SK-N-SH (cell line): ENCODE measurements at regions not wholly inside any gene's neighbourhood (a gene's known extent, or its start where the extent isn't known, plus 50 kb on each side); places are given as distances from the start of the nearest gene placed in this dataset.

Experiments used
- CTCF ChIA-PET: fragments of 300-600, 350-600 bp; formaldehyde crosslinking; extraction: SDS; loops from one replicate; lab custom pipeline; 2021; lab: Yijun Ruan, JAX
- POLR2A ChIA-PET: fragments of 350-600 bp; sonication (Branson Sonifier 250); formaldehyde crosslinking; extraction: SDS; loops from one replicate; lab custom pipeline; 2020; ENCODE audit warnings: antibody characterized with exemption, inconsistent platforms; lab: Yijun Ruan, JAX
- DNase-seq: peaks from one replicate; pipeline ENCODE4 v3.0.0; 2012
- H2AFZ ChIP-seq: fragments of 200-600 bp; sonication (generic); 2 replicates; pipeline ENCODE4 v1.8.1; 2016; ENCODE audit warnings: antibody characterized with exemption, mild to moderate bottlenecking, low read depth
- H3F3A ChIP-seq: fragments of 200-600 bp; sonication (generic); replicated peaks from 2 replicates; pipeline ENCODE3; 2016; ENCODE audit warnings: antibody characterized with exemption, mild to moderate bottlenecking; ENCODE audit not compliant: insufficient read depth
- H3K27ac ChIP-seq, 2 experiments: fragments of 200-500 bp in 1 of 2; fragments of 200-600 bp in 1 of 2; sonication (Bioruptor generic) in 1 of 2; sonication (generic), shearing (Covaris generic) in 1 of 2; 2 replicates each; pipeline versions ENCODE4 v1.5.1 to v1.6.1; 2014 to 2016; ENCODE audit warnings: low read depth in 2 of 2, inconsistent platforms in 1 of 2, low read length in 1 of 2, mild to moderate bottlenecking in 1 of 2, mixed read lengths in 1 of 2
- H3K27me3 ChIP-seq: fragments of 200-600 bp; sonication (generic), shearing (Covaris generic); 2 replicates; pipeline ENCODE4 v1.6.1; 2016; ENCODE audit warnings: mixed run types; ENCODE audit not compliant: insufficient read depth
- H3K36me3 ChIP-seq, 2 experiments: fragments of 200-500 bp in 1 of 2; fragments of 200-600 bp in 1 of 2; sonication (Bioruptor generic) in 1 of 2; sonication (generic) in 1 of 2; replicated peaks in 1 of 2; 2 replicates each; pipeline versions ENCODE3 to v1.5.1; 2014 to 2016; ENCODE audit warnings: low read length in 1 of 2, mild to moderate bottlenecking in 1 of 2; ENCODE audit not compliant: insufficient read depth in 2 of 2, control insufficient read depth in 1 of 2
- H3K4me1 ChIP-seq, 2 experiments: fragments of 200-500 bp in 1 of 2; fragments of 200-600 bp in 1 of 2; sonication (Bioruptor generic) in 1 of 2; sonication (generic), shearing (Covaris generic) in 1 of 2; 2 replicates each; pipeline versions ENCODE4 v1.5.1 to v1.6.1; 2014 to 2016; ENCODE audit warnings: low read depth in 1 of 2, low read length in 1 of 2, mixed run types in 1 of 2; ENCODE audit not compliant: insufficient read depth in 2 of 2, control insufficient read depth in 1 of 2
- H3K4me2 ChIP-seq: fragments of 200-600 bp; sonication (generic), shearing (Covaris generic); 2 replicates; pipeline ENCODE4 v1.6.1; 2017; ENCODE audit warnings: mixed run types
- H3K4me3 ChIP-seq, 2 experiments: fragments of 200-500 bp in 1 of 2; fragments of 200-600 bp in 1 of 2; sonication (Bioruptor generic) in 1 of 2; sonication (generic), shearing (Covaris generic) in 1 of 2; 2 replicates each; pipeline versions ENCODE4 v1.5.1 to v1.8.1; 2014 to 2016; ENCODE audit warnings: low read depth in 2 of 2, inconsistent platforms in 1 of 2, low read length in 1 of 2, mild to moderate bottlenecking in 1 of 2, mixed read lengths in 1 of 2, moderate library complexity in 1 of 2
- H3K79me2 ChIP-seq: fragments of 200-600 bp; sonication (generic); 2 replicates; pipeline ENCODE4 v1.8.1; 2017; ENCODE audit warnings: mild to moderate bottlenecking; ENCODE audit not compliant: insufficient read depth
- H3K9ac ChIP-seq: fragments of 200-600 bp; sonication (generic); 2 replicates; pipeline ENCODE4 v1.6.1; 2017; ENCODE audit warnings: mixed run types
- H3K9me2 ChIP-seq: fragments of 200-600 bp; sonication (generic); 2 replicates; pipeline ENCODE4 v1.6.1; 2017; ENCODE audit warnings: mixed run types
- H3K9me3 ChIP-seq: fragments of 200-600 bp; sonication (generic); 2 replicates; pipeline ENCODE4 v1.6.1; 2017; ENCODE audit warnings: mixed run types, mild to moderate bottlenecking, moderate library complexity
- H4K20me1 ChIP-seq: fragments of 200-600 bp; sonication (generic); 2 replicates; pipeline ENCODE4 v1.6.1; 2017; ENCODE audit warnings: mild to moderate bottlenecking, mixed run types; ENCODE audit not compliant: insufficient read depth
- ELF1 ChIP-seq: IDR thresholded peaks from 2 replicates; pipeline ENCODE4 v1.4.0; 2012
- EZH2phosphoT487 ChIP-seq: fragments of 200-600 bp; sonication (generic); IDR thresholded peaks from 2 replicates; pipeline ENCODE4 v1.6.1; 2017; ENCODE audit warnings: low read depth, mixed run types, mild to moderate bottlenecking, antibody characterized with exemption, moderate library complexity, borderline replicate concordance
- FOXJ3 ChIP-seq: sonication (generic); formaldehyde crosslinking; IDR thresholded peaks from 2 replicates; pipeline ENCODE4 v1.5.1; 2020; ENCODE audit warnings: mild to moderate bottlenecking, missing genetic modification reagents
- FOXM1 ChIP-seq: IDR thresholded peaks from 2 replicates; pipeline ENCODE4 v1.4.0; 2012; ENCODE audit warnings: low read depth, mild to moderate bottlenecking
- GABPA ChIP-seq: IDR thresholded peaks from 2 replicates; pipeline ENCODE4 v1.4.0; 2012; ENCODE audit warnings: low read depth, mild to moderate bottlenecking
- MEF2A ChIP-seq: IDR thresholded peaks from 2 replicates; pipeline ENCODE4 v1.4.0; 2012; ENCODE audit warnings: low read depth, borderline replicate concordance
- NFIC ChIP-seq: IDR thresholded peaks from 2 replicates; pipeline ENCODE4 v1.4.0; 2012; ENCODE audit warnings: borderline replicate concordance
- RFX5 ChIP-seq: IDR thresholded peaks from 2 replicates; pipeline ENCODE4 v1.6.1; 2012; ENCODE audit warnings: mild to moderate bottlenecking, improper control_type of control experiment, low read length
- SIN3A ChIP-seq: IDR thresholded peaks from 2 replicates; pipeline ENCODE4 v1.6.1; 2012; ENCODE audit warnings: low read depth, mild to moderate bottlenecking, low read length, moderate library complexity, borderline replicate concordance
- SMC3 ChIP-seq: IDR thresholded peaks from 2 replicates; pipeline ENCODE4 v1.6.1; 2012; ENCODE audit warnings: low read depth, low read length, improper control_type of control experiment
- TAF1 ChIP-seq: IDR thresholded peaks from 2 replicates; pipeline ENCODE4 v1.6.1; 2012; ENCODE audit warnings: low read depth, mild to moderate bottlenecking, low read length, moderate library complexity, borderline replicate concordance
- TCF12 ChIP-seq: IDR thresholded peaks from 2 replicates; pipeline ENCODE4 v1.4.0; 2012
- TEAD4 ChIP-seq: IDR thresholded peaks from 2 replicates; pipeline ENCODE4 v1.4.0; 2012; ENCODE audit warnings: mild to moderate bottlenecking, borderline replicate concordance; ENCODE audit not compliant: insufficient read depth
- WGBS: methylation state at CpG from one replicate; pipeline ENCODE4 v1.1.6; 2017; ENCODE audit warnings: low lambda C conversion rate; 5-methylcytosine and 5-hydroxymethylcytosine counted together
- TF ChIP-seq, protein P1 (sequence below): IDR thresholded peaks from 2 replicates; pipeline ENCODE4; 2012
- TF ChIP-seq, protein P2 (sequence below): fragments of 150-350 bp; IDR thresholded peaks from 2 replicates; pipeline ENCODE4 v1.6.1; 2017; ENCODE audit warnings: antibody characterized with exemption, low read length, low read depth, borderline replicate concordance
- TF ChIP-seq, protein P3 (sequence below): fragments of 200-600 bp; sonication (generic); IDR thresholded peaks from 2 replicates; pipeline ENCODE4 v1.6.1; 2017; ENCODE audit warnings: antibody characterized with exemption, mild to moderate bottlenecking, moderate library complexity

DNA sequence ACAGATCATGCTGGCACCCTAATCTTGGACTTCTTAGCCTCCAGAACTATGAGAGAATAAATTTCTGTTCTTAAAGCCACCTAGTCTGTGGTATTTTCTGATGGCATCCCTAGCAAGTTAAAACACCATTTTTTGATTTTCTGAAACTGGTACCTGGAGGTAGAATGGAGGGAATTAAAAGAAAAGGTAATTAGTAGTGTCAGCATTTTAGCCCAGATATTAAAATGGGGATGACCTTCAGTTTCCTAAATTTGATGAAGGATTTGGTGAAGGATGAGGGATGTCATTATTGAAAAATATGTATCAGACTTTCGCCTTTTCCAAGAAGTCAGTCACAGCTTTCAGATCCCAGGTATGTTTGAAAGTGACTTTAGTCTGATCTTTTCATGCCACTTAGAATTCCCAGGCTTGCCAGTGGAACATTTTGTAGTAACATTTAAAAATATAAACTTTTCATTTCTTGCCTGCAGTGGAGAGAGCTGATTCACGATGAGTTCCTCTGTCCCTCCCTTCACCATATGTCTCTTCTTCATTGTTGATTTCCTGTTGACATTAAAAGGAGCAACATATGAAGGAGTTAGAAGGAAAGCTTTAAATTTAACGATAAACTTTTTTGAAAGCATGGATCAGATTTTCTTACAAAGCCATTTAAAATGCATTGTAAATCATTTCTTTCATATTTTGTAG is 169.4 kb downstream of the SLIT2 start:
- CTCF ChIA-PET = interaction anchor here (0.6 to 2.5 kb wide), 9 partner anchors 94 to 267 kb away, joined by 3 to 27 read pairs (median 4); no protein-coding TSS in a partner anchor
- Histone ChIP-seq H3K9me3 (no peaks in the 10 kb centered on the region), H3K4me3 (no peak overlapping the region), H3F3A (no peaks in the 10 kb centered on the region), H3K4me2 (no peak overlapping the region), H3K4me1 (peaks cover 0 to 20% of the 10 kb centered on the region in 2 experiments), H2AFZ (no peak overlapping the region), H3K9me2 (no peaks in the 10 kb centered on the region), H3K79me2 (peaks cover 14% of the 10 kb centered on the region), H3K27ac (no peak overlapping the region), H3K27me3 (no peaks in the 10 kb centered on the region), H3K9ac (no peak overlapping the region), H4K20me1 (peaks cover 5% of the 10 kb centered on the region; the same call in 1 of the 2 replicates), H3K36me3 (no peaks in the 10 kb centered on the region)
- TF ChIP-seq SMC3 (no peak), TEAD4 (no peak), MEF2A (no peak), NFIC (no peak), FOXJ3 (no peak), GABPA (no peak), EZH2phosphoT487 (no peak), FOXM1 (no peak), TAF1 (no peak), SIN3A (no peak), TCF12 (no peak), ELF1 (no peak)
- TF ChIP-seq, protein P1, sequence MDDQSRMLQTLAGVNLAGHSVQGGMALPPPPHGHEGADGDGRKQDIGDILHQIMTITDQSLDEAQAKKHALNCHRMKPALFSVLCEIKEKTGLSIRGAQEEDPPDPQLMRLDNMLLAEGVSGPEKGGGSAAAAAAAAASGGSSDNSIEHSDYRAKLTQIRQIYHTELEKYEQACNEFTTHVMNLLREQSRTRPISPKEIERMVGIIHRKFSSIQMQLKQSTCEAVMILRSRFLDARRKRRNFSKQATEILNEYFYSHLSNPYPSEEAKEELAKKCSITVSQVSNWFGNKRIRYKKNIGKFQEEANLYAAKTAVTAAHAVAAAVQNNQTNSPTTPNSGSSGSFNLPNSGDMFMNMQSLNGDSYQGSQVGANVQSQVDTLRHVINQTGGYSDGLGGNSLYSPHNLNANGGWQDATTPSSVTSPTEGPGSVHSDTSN = no peak
- TF ChIP-seq, protein P2, sequence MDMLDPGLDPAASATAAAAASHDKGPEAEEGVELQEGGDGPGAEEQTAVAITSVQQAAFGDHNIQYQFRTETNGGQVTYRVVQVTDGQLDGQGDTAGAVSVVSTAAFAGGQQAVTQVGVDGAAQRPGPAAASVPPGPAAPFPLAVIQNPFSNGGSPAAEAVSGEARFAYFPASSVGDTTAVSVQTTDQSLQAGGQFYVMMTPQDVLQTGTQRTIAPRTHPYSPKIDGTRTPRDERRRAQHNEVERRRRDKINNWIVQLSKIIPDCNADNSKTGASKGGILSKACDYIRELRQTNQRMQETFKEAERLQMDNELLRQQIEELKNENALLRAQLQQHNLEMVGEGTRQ = no peak
- no peak for DNase-seq
- POLR2A ChIA-PET = no interaction called here
- 80% methylated on average over 3 of the region's 3 CpGs for WGBS

DNA sequence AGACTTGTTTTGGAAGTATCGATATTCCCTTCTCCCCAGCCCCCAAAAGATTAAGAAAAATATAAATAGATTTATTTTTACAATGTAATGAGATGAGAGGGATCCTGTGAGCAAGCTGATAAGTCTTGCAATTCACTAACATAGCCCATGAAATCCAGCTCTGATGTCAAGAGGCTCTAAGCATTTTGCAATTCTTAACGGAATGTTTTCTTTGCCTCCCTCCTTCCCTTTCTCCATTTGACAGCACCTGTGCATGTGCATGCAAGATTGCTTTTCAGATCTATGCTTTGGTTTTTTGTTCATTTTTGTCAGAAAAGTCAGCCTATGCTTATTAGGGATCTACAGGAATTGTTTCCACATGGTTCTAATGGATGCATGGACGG is 169.9 kb downstream of the SLIT2 start:
- DNase-seq = no peak
- no peaks in the 10 kb centered on the region for H3F3A ChIP-seq
- no peak overlapping the region for H3K27ac ChIP-seq
- TF ChIP-seq, protein P3, sequence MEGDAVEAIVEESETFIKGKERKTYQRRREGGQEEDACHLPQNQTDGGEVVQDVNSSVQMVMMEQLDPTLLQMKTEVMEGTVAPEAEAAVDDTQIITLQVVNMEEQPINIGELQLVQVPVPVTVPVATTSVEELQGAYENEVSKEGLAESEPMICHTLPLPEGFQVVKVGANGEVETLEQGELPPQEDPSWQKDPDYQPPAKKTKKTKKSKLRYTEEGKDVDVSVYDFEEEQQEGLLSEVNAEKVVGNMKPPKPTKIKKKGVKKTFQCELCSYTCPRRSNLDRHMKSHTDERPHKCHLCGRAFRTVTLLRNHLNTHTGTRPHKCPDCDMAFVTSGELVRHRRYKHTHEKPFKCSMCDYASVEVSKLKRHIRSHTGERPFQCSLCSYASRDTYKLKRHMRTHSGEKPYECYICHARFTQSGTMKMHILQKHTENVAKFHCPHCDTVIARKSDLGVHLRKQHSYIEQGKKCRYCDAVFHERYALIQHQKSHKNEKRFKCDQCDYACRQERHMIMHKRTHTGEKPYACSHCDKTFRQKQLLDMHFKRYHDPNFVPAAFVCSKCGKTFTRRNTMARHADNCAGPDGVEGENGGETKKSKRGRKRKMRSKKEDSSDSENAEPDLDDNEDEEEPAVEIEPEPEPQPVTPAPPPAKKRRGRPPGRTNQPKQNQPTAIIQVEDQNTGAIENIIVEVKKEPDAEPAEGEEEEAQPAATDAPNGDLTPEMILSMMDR = no peak
- TF ChIP-seq, protein P2 = no peak
- TF ChIP-seq RFX5 = no peak
- no peak overlapping the region for H3K4me2 ChIP-seq
- H3K4me1 ChIP-seq = peaks cover 0 to 20% of the 10 kb centered on the region in 2 experiments
- peaks cover 14% of the 10 kb centered on the region for H3K79me2 ChIP-seq
- ChIA-PET POLR2A (no interaction called here), CTCF (interaction anchor here (0.8 to 2.5 kb wide), 12 partner anchors 8 to 263 kb away, joined by 3 to 27 read pairs (median 4); no protein-coding TSS in a partner anchor)
- no peaks in the 10 kb centered on the region for H3K27me3 ChIP-seq
- no peaks in the 10 kb centered on the region for H3K9me3 ChIP-seq
- 87% methylated on average over 3 of the region's 3 CpGs for WGBS
- no peaks in the 10 kb centered on the region for H3K9me2 ChIP-seq
- H3K36me3 ChIP-seq = no peaks in the 10 kb centered on the region
- no peak overlapping the region for H3K9ac ChIP-seq
- no peak overlapping the region for H3K4me3 ChIP-seq
- peaks cover 5% of the 10 kb centered on the region; the same call in 1 of the 2 replicates for H4K20me1 ChIP-seq
- no peak overlapping the region for H2AFZ ChIP-seq
